Mucosa of descending colon (tissue), 3 donors: ENCODE measurements at regions not wholly inside any gene's neighbourhood (a gene's known extent, or its start where the extent isn't known, plus 50 kb on each side); places are given as distances from the start of the nearest gene placed in this dataset.

Experiments used
- ATAC-seq: fragments of 200-7000 bp; cut with Tn5 transposase; one replicate; pipeline ENCODE4 v1.9.1; 2020; ENCODE audit warnings: mild to moderate bottlenecking, moderate library complexity
- DNase-seq, 3 donors: peaks; one replicate each; pipeline ENCODE4 v3.0.0-alpha.2; 2020
- H3K36me3 ChIP-seq: fragments of 200-600 bp; one replicate; pipeline ENCODE4 v1.8.0; 2021; ENCODE audit warnings: low read depth, mild to moderate bottlenecking
- H3K4me1 ChIP-seq: fragments of 200-600 bp; one replicate; pipeline ENCODE4 v1.8.0; 2021; ENCODE audit warnings: low read depth, mild to moderate bottlenecking
- H3K4me3 ChIP-seq: fragments of 200-600 bp; one replicate; pipeline ENCODE4 v1.8.0; 2021; ENCODE audit warnings: mild to moderate bottlenecking
- H3K9me3 ChIP-seq: fragments of 200-600 bp; one replicate; pipeline ENCODE4 v1.8.0; 2021; ENCODE audit warnings: mild to moderate bottlenecking
- intact Hi-C, 2 donors: fragments of 100-400 bp; cut with DNase I in 1 of 2; cut with micrococcal nuclease in 1 of 2; formaldehyde crosslinking; loops; one replicate each; pipeline versions ENCODE4 v1.11.0 to v1.11.1; 2022; cut with DNase I, micrococcal nuclease
- TF ChIP-seq, protein P1 (sequence below): fragments of 200-600 bp; IDR thresholded peaks from one replicate; pipeline ENCODE4 v1.8.0; 2022; ENCODE audit warnings: antibody characterized with exemption, mild to moderate bottlenecking
- donor health status: DM: no; HTN: no; CAD: no; lungs with moderate emphysema.
- donor health status: DM: no; HTN: no; CAD: no.
- donor health status: DM: no; HTN: yes; CAD: no.

DNA sequence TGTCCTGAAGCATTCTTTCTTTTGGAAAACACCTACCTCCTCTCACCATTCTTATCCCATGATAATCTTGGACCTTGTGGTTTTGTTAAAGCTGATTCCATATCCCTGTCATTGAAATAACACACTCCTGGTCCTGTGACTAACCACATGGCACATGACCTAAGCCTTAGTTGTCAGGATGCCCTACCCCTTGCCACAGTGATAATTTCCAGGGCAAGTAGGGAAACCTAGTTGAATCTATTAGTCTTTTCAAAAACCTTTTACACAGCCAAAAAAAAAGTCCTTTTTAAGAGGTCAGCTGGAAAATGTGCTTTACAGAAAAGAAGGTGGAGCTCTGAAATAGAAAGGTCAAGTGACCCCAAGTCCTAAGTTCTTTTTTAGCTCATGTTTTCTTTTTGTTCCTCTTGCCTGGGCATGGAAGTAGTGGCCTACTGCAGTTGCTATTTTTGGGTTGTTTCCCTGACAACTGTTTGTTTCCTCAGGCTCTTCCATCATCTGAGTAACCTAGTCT lies 608.4 kb downstream of the LRFN5 start:
- no peak overlapping the region for H3K4me3 ChIP-seq
- peak in 1 of 3 donors; percentile 5 for DNase-seq
- no peaks in the 10 kb centered on the region for H3K9me3 ChIP-seq
- intact Hi-C loops = no loop called here
- no peaks in the 10 kb centered on the region for H3K36me3 ChIP-seq
- TF ChIP-seq, protein P1, sequence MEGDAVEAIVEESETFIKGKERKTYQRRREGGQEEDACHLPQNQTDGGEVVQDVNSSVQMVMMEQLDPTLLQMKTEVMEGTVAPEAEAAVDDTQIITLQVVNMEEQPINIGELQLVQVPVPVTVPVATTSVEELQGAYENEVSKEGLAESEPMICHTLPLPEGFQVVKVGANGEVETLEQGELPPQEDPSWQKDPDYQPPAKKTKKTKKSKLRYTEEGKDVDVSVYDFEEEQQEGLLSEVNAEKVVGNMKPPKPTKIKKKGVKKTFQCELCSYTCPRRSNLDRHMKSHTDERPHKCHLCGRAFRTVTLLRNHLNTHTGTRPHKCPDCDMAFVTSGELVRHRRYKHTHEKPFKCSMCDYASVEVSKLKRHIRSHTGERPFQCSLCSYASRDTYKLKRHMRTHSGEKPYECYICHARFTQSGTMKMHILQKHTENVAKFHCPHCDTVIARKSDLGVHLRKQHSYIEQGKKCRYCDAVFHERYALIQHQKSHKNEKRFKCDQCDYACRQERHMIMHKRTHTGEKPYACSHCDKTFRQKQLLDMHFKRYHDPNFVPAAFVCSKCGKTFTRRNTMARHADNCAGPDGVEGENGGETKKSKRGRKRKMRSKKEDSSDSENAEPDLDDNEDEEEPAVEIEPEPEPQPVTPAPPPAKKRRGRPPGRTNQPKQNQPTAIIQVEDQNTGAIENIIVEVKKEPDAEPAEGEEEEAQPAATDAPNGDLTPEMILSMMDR = no peak
- no peaks in the 10 kb centered on the region for H3K4me1 ChIP-seq
- no peak for ATAC-seq

DNA sequence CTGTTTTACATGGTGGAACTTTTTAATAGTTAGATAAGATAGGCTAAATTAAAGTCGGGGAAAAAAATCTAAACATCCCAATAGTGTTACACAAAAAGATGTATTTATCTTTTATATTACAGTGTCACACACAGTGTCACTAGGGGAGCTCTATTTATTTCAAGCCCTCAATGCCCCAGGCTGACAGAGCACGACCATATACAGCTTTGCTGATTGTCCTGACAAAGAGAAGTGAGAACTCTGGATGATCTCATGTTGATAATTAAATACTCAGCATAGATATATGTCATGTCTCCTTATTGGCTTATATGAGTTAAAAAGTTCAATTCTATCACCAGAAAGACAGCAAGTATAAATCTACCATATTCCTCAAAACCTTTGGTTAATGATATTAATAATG lies 594.3 kb downstream of the LRFN5 start:
- Histone ChIP-seq H3K9me3 (peaks cover 13% of the 10 kb centered on the region), H3K4me3 (no peak overlapping the region), H3K4me1 (no peaks in the 10 kb centered on the region), H3K36me3 (no peaks in the 10 kb centered on the region)
- no peak for DNase-seq
- ATAC-seq = no peak
- TF ChIP-seq, protein P1 = no peak
- intact Hi-C loops = no loop called here

DNA sequence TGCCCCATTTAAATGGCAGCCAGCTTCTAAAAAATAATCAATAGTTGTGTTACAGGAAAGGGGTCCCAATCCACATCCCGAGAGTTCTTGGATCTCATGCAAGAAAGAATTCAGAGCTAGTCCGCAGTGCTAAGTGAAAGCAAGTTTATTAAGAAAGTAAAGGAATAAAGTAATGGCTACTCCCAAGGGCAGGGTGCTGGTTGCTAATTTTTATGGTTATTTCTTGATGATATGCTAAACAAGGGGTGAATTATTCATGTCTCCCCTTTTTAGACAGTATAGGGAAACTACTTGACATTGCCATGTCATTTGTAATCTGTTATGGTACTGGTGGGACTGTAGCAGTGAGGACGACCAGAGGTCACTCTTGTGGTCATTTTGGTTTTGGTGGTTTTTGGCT lies 591.3 kb downstream of the LRFN5 start:
- no peak for ATAC-seq
- intact Hi-C loops = no loop called here
- H3K4me3 ChIP-seq = no peak overlapping the region
- no peaks in the 10 kb centered on the region for H3K4me1 ChIP-seq
- DNase-seq = no peak
- H3K9me3 ChIP-seq = peaks cover 12% of the 10 kb centered on the region
- no peaks in the 10 kb centered on the region for H3K36me3 ChIP-seq
- TF ChIP-seq, protein P1 = no peak

DNA sequence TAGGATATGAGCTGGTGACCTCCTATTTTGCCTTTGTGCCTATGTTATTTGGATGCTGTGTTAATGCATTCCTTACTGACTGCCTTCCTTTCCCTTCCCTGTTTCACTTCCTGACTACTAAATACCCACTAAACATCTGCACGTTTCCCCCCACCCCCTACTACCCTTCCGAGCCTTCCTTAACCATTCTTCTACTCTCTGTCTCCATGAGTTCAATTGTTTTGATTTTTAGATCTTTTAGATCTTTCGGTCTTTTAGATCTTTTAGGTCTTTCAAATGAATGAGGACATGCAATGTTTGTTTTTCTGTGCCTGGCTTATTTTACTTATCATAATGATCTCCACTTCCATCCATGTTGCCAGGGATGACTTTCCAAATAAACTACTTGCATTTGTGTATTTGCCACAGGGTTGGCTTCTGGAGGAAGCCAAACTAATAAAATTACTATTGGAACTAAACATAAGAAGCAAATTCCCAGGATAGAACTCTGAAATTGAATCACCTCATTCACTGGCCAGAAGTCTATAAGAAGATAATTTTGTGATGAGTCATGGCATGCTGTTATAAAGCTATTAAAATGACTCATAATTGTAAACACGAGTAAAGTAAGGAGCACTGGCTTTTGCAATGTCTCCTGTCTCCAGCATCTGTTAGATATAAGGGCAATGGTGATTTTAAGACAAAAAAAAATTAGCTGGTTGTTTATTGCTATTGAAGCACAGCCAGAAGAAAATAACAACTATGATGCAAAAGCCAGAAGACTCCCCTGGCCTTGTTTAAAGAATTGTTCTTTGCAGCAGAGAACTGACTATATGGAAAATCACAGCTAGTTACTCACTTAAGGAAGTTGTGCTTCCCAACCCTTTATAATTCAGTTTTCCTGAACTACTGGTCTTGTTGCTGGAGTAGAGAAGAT lies 586.3 kb downstream of the LRFN5 start:
- peak; percentile 17 for ATAC-seq
- no peak for DNase-seq
- intact Hi-C loops = no loop called here

DNA sequence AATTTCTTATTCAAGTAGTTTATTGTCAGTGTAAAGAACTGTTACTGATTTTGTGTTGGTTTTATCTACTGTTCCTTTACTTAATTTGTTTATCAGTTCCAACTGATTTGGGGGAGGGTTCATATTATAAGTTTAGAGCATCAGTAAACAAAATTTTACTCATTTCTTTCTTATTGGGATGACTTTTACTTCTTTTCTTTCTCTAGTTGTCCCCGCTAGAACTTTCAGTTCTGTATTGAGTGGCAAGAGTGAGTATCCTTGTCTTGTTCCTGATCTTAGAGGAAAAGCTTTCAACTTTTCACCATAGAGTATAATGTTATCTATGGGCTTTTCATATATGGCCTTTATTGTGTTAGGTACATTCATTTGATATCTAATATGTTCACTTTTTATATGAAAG lies 584.1 kb downstream of the LRFN5 start:
- TF ChIP-seq, protein P1 = no peak
- no peak for DNase-seq

More for the DNA sequence above, 586.3 kb downstream of the LRFN5 start:
- TF ChIP-seq, protein P1 = no peak
- H3K9me3 ChIP-seq = peaks cover 5% of the 10 kb centered on the region
- H3K4me3 ChIP-seq = no peak overlapping the region
- H3K36me3 ChIP-seq = no peaks in the 10 kb centered on the region
- no peaks in the 10 kb centered on the region for H3K4me1 ChIP-seq

More for the DNA sequence above, 584.1 kb downstream of the LRFN5 start:
- Histone ChIP-seq H3K9me3 (peaks cover 6% of the 10 kb centered on the region), H3K4me1 (no peaks in the 10 kb centered on the region), H3K36me3 (no peaks in the 10 kb centered on the region), H3K4me3 (no peak overlapping the region)
- ATAC-seq = no peak
- intact Hi-C loops = no loop called here
